ENCODE measurements at regions not wholly inside any gene's neighbourhood (a gene's known extent, or its start where the extent isn't known, plus 50 kb on each side); places are given as distances from the start of the nearest gene placed in this dataset.
A peak's percentile ranks its signal among the peaks of the same experiment; 100 is the strongest.

- TF ChIP-seq, protein P1, sequence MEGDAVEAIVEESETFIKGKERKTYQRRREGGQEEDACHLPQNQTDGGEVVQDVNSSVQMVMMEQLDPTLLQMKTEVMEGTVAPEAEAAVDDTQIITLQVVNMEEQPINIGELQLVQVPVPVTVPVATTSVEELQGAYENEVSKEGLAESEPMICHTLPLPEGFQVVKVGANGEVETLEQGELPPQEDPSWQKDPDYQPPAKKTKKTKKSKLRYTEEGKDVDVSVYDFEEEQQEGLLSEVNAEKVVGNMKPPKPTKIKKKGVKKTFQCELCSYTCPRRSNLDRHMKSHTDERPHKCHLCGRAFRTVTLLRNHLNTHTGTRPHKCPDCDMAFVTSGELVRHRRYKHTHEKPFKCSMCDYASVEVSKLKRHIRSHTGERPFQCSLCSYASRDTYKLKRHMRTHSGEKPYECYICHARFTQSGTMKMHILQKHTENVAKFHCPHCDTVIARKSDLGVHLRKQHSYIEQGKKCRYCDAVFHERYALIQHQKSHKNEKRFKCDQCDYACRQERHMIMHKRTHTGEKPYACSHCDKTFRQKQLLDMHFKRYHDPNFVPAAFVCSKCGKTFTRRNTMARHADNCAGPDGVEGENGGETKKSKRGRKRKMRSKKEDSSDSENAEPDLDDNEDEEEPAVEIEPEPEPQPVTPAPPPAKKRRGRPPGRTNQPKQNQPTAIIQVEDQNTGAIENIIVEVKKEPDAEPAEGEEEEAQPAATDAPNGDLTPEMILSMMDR (IDR thresholded peaks at IDR 0.05; ENCODE audit: extremely low read depth, low read depth, low read length): no peak
- Histone ChIP-seq H3K4me2 (ENCODE audit: insufficient read depth, low read length) (peak overlapping the region; percentile 88), H3K36me3 (ENCODE audit: insufficient read depth, low read length) (no peaks in the 10 kb centered on the region), H3K4me1 (ENCODE audit: insufficient read depth, low read length) (no peaks in the 10 kb centered on the region), H3K27ac (ENCODE audit: low read depth, low read length) (no peak overlapping the region), H3K79me2 (ENCODE audit: insufficient read depth, low read length) (no peaks in the 10 kb centered on the region), H3K4me3 (ENCODE audit: insufficient read depth, low read length) (peak overlapping the region; percentile 66), H2AFZ (ENCODE audit: low read length) (peak overlapping the region; percentile 83), H4K20me1 (ENCODE audit: insufficient read depth, low read length) (no peaks in the 10 kb centered on the region), H3K9me3 (ENCODE audit: low read depth, low read length) (no peaks in the 10 kb centered on the region), H3K27me3 (ENCODE audit: insufficient read depth, low read length) (peaks cover 4% of the 10 kb centered on the region)
- DNase-seq (ENCODE audit: insufficient read length, low spot score, missing footprints): no peak
Measured at GRCh38 chr5:77844623-77845323, 68.6 kb upstream of the TBCA start.

DNA sequence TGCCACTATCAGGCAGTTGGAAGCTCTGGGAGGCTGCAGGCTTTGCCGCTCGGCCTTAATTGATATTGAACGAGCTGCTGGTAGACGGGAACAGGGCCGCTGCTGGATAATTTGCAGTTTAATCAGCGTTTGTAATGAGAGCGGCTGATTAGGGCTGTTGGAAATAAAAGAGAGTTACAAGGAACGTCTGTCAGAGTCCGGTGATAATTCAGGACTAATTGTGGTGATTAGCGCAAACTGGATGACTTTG lies 68.2 kb upstream of the TBCA start:
- no peak overlapping the region for H3K27ac ChIP-seq (ENCODE audit: low read depth, low read length)
- H3K4me3 ChIP-seq (ENCODE audit: insufficient read depth, low read length): peak overlapping the region; percentile 66
- no peaks in the 10 kb centered on the region for H3K9me3 ChIP-seq (ENCODE audit: low read depth, low read length)
- TF ChIP-seq, protein P1 (IDR thresholded peaks at IDR 0.05; ENCODE audit: extremely low read depth, low read depth, low read length): no peak
- no peaks in the 10 kb centered on the region for H3K79me2 ChIP-seq (ENCODE audit: insufficient read depth, low read length)
- DNase-seq (ENCODE audit: insufficient read length, low spot score, missing footprints): no peak
- no peaks in the 10 kb centered on the region for H3K36me3 ChIP-seq (ENCODE audit: insufficient read depth, low read length)
- H2AFZ ChIP-seq (ENCODE audit: low read length): peak overlapping the region; percentile 83
- peaks cover 4% of the 10 kb centered on the region for H3K27me3 ChIP-seq (ENCODE audit: insufficient read depth, low read length)
- peak overlapping the region; percentile 88 for H3K4me2 ChIP-seq (ENCODE audit: insufficient read depth, low read length)
- H3K4me1 ChIP-seq (ENCODE audit: insufficient read depth, low read length): no peaks in the 10 kb centered on the region
- H4K20me1 ChIP-seq (ENCODE audit: insufficient read depth, low read length): no peaks in the 10 kb centered on the region

- Histone ChIP-seq H3K79me2 (ENCODE audit: insufficient read depth, low read length) (no peaks in the 10 kb centered on the region), H3K36me3 (ENCODE audit: insufficient read depth, low read length) (no peaks in the 10 kb centered on the region), H3K9me3 (ENCODE audit: low read depth, low read length) (no peaks in the 10 kb centered on the region), H3K27ac (ENCODE audit: low read depth, low read length) (no peak overlapping the region), H3K27me3 (ENCODE audit: insufficient read depth, low read length) (peaks cover 6% of the 10 kb centered on the region), H2AFZ (ENCODE audit: low read length) (peak overlapping the region; percentile 83), H3K4me2 (ENCODE audit: insufficient read depth, low read length) (peak overlapping the region; percentile 88), H3K4me3 (ENCODE audit: insufficient read depth, low read length) (peak overlapping the region; percentile 66), H3K4me1 (ENCODE audit: insufficient read depth, low read length) (no peaks in the 10 kb centered on the region), H4K20me1 (ENCODE audit: insufficient read depth, low read length) (no peaks in the 10 kb centered on the region)
- peak; percentile 86 for DNase-seq (ENCODE audit: insufficient read length, low spot score, missing footprints)
- TF ChIP-seq, protein P1 (IDR thresholded peaks at IDR 0.05; ENCODE audit: extremely low read depth, low read depth, low read length): no peak
Measured at GRCh38 chr5:77843570-77844372, 67.6 kb upstream of the TBCA start.

- Histone ChIP-seq H3K36me3 (ENCODE audit: insufficient read depth, low read length) (no peaks in the 10 kb centered on the region), H4K20me1 (ENCODE audit: insufficient read depth, low read length) (no peaks in the 10 kb centered on the region), H3K9me3 (ENCODE audit: low read depth, low read length) (no peaks in the 10 kb centered on the region), H3K79me2 (ENCODE audit: insufficient read depth, low read length) (no peaks in the 10 kb centered on the region), H3K27me3 (ENCODE audit: insufficient read depth, low read length) (peaks cover 12% of the 10 kb centered on the region), H3K4me3 (ENCODE audit: insufficient read depth, low read length) (no peak overlapping the region), H3K4me2 (ENCODE audit: insufficient read depth, low read length) (no peak overlapping the region), H3K27ac (ENCODE audit: low read depth, low read length) (no peak overlapping the region), H3K4me1 (ENCODE audit: insufficient read depth, low read length) (no peaks in the 10 kb centered on the region), H2AFZ (ENCODE audit: low read length) (no peak overlapping the region)
- no peak for DNase-seq (ENCODE audit: insufficient read length, low spot score, missing footprints)
- TF ChIP-seq, protein P1 (IDR thresholded peaks at IDR 0.05; ENCODE audit: extremely low read depth, low read depth, low read length): no peak
Measured at GRCh38 chr5:77842243-77842642, 66.1 kb upstream of the TBCA start.
